NCI-H2171 treated with DMSO at 0.1 percent for 48 hours (cell line): ENCODE measurements at regions not wholly inside any gene's neighbourhood (a gene's known extent, or its start where the extent isn't known, plus 50 kb on each side); places are given as distances from the start of the nearest gene placed in this dataset.
"Not testable (repeated sequence)": the region's sequence is repeated elsewhere in the genome, so short reads cannot be mapped to it uniquely, and the experiment has no call there.

ENCODE experiments used
- DNase-seq: peaks from one replicate; lab custom pipeline; 2025; lab: John Stamatoyannopoulos, UW

DNA sequence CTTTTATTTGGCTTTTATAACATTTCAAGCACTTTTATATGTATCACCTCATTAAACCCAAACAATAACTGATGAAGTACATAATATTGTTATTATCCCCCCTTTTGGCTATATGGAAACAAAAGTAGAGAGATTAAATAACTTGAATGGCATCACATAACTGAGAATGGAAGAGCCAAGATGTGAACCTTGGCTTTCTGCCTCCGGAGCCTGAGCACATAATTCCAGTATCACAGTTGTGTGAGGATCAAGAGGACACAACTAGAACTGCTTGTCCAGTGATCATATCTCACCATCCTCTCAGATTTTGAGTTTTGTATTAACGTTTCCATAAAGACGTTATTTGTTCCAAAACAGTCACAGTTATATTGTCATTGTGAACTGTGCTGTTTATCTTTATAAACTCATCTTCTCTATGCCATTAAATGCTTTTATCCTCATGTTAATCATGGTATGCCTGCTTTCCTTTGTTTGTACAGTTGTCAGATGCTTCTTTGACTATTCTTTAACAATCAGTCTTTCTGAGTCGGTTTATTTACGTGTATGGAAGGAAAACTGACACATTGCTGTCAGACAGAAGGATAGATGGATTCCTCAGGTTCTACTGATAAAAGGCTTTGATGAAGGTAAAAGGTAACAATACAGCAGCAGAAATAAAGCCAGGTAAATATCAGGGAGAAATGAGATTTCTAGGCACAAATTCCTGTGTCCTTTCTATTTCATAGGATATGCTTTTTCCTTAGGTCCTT is 92.0 kb upstream of the FAM13C start:
- DNase-seq, result no peak

DNA sequence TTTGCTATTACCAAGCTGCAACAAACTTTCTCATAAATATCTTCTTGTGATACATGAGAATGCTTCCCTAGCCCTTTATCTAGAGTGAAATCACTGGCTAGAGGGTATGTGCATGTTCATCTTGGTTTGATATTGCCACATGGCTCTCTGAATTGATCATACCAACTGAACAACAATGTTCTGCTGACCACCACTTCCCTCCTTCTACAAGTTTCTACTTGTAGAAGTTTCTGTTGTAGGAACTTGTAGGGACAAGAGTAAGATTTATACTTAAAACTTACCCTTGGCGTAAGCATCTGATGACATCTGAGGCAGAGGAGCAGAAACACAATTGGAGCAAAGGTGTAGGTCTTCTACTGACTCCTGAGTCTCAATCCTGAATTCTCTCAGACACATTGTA is 86.3 kb upstream of the FAM13C start:
- DNase-seq, result no peak

DNA sequence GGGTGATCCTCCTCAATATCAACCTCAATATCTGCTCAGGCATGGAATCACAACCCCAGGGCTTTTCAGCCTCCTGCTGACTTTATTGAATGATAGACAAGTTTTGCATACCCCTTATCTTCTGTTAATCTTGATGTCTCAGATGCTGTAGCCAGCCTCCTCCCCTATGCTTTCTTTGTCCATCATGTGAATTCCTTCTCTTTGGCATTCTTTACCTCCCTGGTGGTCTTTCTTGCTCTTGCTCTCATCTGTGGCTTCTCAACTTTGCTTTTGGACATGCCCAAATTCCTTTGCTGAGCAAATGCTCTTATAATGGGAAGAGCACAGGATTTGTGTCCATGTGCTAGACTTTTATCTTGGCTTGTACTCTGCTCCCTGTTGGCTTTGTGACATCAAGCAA is 73.4 kb upstream of the FAM13C start:
- DNase-seq, result no peak

DNA sequence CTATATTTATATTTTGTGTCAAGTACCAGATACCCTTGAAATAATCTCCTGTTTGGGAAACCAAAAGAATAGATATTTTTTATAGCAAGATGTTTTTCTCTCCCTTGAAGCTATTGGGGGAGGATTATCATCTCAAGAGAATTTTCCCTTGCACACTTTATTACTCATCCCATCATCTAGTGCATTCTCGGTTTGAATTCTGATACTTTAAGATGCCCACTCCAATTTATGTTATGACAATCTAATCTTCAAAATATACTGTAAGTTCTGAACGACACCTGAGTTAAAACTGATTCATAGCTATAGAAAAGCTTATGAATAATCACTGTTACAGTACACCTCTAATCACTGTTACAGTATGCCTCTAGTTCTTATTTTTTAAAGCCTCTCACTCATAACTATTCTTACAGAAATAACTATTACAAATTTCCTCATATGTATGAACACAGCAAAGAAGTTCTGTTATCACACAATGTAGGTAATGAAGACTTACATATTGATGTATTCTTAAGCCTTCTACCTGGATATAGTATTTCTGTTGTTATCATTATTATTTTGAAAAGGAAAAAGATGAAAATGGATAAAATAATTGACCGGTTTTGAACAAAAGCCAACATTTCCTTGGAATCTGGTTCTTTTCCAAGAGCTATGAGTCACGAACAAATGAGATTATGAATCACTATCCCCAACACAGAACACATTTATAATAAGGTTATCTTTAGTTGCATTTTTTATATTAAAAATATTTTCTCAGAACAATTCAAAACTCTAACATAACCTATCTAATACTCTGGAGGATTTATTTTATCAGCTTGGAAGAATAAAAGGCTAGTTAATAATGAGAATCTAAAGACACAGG is 72.3 kb upstream of the FAM13C start:
- DNase-seq, result no peak

DNA sequence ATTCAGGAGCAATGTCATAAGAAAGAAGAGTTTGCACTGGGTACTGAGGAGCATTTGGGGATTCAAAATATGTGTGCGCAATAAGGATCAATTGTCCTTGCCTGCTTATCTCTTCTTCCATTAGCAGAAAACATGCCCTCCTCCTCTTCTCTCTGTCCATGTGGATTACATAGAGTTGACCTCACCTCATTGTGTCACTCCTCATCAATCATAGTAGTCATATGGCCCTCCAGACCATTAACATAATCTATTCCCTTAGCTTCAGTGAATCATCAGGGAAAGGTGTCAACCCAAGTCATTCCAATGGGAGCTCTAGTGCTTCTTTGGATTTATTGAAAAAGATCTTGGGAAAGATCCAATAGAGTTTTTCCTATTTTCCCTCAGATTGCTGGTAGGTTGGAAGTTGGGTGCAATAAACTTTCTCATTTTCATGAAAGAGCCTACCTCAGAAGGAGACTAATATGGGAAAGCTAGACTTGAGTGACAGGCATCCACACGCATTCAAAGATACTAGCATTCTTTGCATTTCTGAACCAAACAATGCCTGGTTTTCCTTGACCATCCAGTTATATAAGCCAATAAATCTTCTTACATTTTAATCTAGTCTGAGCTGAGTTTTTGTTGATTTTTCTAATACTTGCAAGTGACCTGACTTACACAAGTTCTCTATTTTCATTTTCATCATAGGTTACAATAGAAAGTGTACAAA is 71.5 kb upstream of the FAM13C start:
- DNase-seq, result no peak

DNA sequence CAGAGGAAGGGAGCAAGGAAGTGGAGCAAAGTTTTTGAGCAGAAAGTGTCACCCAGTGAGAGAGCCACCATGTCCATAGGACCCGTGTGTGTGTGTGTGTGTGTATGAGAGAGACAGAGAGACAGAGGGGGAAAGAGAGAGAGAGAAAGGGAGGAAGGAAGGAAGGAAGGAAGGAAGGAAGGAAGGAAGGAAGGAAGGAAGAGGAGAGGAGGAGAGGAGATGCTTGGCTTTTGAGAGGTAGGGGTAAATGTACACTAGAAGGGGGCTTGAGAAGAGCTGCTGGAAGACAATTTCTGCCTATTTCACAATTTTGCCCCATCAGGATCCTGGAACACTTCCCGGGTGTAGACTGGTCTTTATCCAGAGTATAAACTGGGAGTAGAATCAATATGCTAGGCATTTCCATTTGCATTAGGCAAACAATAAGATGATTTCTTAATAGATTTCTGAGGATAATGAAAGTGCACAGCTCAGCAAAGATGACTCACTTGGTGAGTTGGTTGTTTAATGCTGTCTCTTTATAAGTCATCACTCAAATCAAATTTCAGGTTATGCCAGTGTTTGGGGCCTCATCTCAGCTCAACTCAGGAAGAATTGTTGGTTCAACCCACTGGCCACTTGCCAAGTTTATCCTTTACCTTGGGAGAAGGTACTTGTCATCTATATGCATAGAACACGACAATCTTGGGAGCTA is 70.0 kb upstream of the FAM13C start:
- DNase-seq, result no peak

DNA sequence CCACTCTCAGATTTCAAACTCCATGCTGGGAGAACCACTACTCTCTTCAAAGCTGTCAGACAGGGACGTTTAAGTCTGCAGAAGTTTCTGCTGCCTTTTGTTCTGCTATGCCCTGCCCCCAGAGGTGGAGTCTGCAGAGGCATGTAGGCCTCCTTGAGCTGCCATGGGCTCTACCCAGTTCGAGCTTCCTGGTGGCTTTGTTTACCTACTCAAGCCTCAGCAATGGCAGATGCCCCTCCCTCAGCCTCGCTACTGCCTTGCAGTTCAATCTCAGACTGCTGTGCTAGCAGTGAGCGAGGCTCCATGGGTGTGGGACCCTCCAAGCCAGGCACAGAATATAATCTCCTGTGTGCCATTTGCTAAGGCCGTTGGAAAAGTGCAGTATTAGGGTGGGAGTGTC is 51.4 kb upstream of the FAM13C start:
- not testable (repeated sequence) for DNase-seq
